IMR-90 (cell line): ENCODE measurements at regions not wholly inside any gene's neighbourhood (a gene's known extent, or its start where the extent isn't known, plus 50 kb on each side); places are given as distances from the start of the nearest gene placed in this dataset.

ENCODE experiments used
- ATAC-seq: fragments of 200-7000 bp; cut with Tn5 transposase; 2 replicates; pipeline ENCODE4 v1.9.1; 2020; ENCODE audit warnings: low read depth, mild to moderate bottlenecking, moderate library complexity
- BruUV-seq: library from RNA; stranded (reverse); fragments of 400-500 nt; replicated peaks from 2 replicates; lab custom pipeline; 2021; lab: Mats Ljungman, UMichigan
- CTCF ChIA-PET: fragments of 300-600 bp; formaldehyde crosslinking; extraction: SDS; loops from one replicate; lab custom pipeline; 2021; ENCODE audit warnings: antibody characterized with exemption; lab: Yijun Ruan, JAX
- POLR2A ChIA-PET: fragments of 300-600 bp; sonication (Branson Sonifier 250); formaldehyde crosslinking; loops from one replicate; lab custom pipeline; 2022; ENCODE audit warnings: antibody characterized with exemption; ENCODE audit not compliant: unreplicated experiment; lab: Charles Lee
- DNase-seq: peaks from one replicate; pipeline ENCODE4 v3.0.0; 2013
- H2AFZ ChIP-seq: replicated peaks from 2 replicates; pipeline ENCODE3; 2013; ENCODE audit warnings: low read length, mild to moderate bottlenecking; ENCODE audit not compliant: poor library complexity
- H2AK5ac ChIP-seq: 2 replicates; pipeline ENCODE4 v1.6.1; 2013; ENCODE audit warnings: low read depth, low read length, inconsistent platforms
- H2AK9ac ChIP-seq: replicated peaks from 2 replicates; pipeline ENCODE3; 2013; ENCODE audit warnings: mild to moderate bottlenecking, low read depth, low read length, moderate library complexity; ENCODE audit not compliant: poor library complexity
- H2BK120ac ChIP-seq: 2 replicates; pipeline ENCODE4 v1.6.1; 2013; ENCODE audit warnings: low read depth, low read length, inconsistent platforms
- H2BK15ac ChIP-seq: 3 replicates; pipeline ENCODE4 v1.6.1; 2013; ENCODE audit warnings: low read depth, low read length, inconsistent platforms
- H2BK20ac ChIP-seq: 2 replicates; pipeline ENCODE4 v1.6.1; 2013; ENCODE audit warnings: low read depth, mild to moderate bottlenecking, inconsistent platforms, low read length, moderate library complexity
- H2BK5ac ChIP-seq: 2 replicates; pipeline ENCODE4 v1.6.1; 2013; ENCODE audit warnings: mild to moderate bottlenecking, low read depth, low read length, inconsistent platforms; ENCODE audit not compliant: poor library complexity, severe bottlenecking
- H3K14ac ChIP-seq: replicated peaks from 2 replicates; pipeline ENCODE4 v1.6.1; 2013; ENCODE audit warnings: low read depth, low read length, inconsistent platforms
- H3K18ac ChIP-seq: 2 replicates; pipeline ENCODE4 v1.6.1; 2013; ENCODE audit warnings: low read depth, low read length, control low read depth
- H3K23ac ChIP-seq: 2 replicates; pipeline ENCODE4 v1.6.1; 2013; ENCODE audit warnings: low read depth, low read length, inconsistent platforms
- H3K27ac ChIP-seq: 2 replicates; pipeline ENCODE4 v1.5.1; 2013; ENCODE audit warnings: mild to moderate bottlenecking, control low read depth, low read length; ENCODE audit not compliant: insufficient read depth
- H3K27me3 ChIP-seq: 2 replicates; pipeline ENCODE4 v1.6.1; 2013; ENCODE audit warnings: low read length; ENCODE audit not compliant: control insufficient read depth, insufficient read depth
- H3K36me3 ChIP-seq: 2 replicates; pipeline ENCODE4 v1.6.1; 2013; ENCODE audit warnings: low read length, mixed read lengths; ENCODE audit not compliant: control insufficient read depth, insufficient read depth
- H3K4ac ChIP-seq: 2 replicates; pipeline ENCODE4 v1.6.1; 2013; ENCODE audit warnings: low read depth, low read length, inconsistent platforms
- H3K4me1 ChIP-seq: 2 replicates; pipeline ENCODE4 v1.6.1; 2013; ENCODE audit warnings: low read length, mixed read lengths; ENCODE audit not compliant: control insufficient read depth, insufficient read depth
- H3K4me2 ChIP-seq: 2 replicates; pipeline ENCODE4 v1.6.1; 2013; ENCODE audit warnings: low read depth, mild to moderate bottlenecking, control low read depth, low read length, moderate library complexity
- H3K4me3 ChIP-seq: 2 replicates; pipeline ENCODE4 v1.5.1; 2013; ENCODE audit warnings: low read depth, mild to moderate bottlenecking, control low read depth, low read length, moderate library complexity; ENCODE audit not compliant: insufficient read depth
- H3K56ac ChIP-seq: 2 replicates; pipeline ENCODE4 v1.6.1; 2013; ENCODE audit warnings: low read length, inconsistent platforms; ENCODE audit not compliant: insufficient read depth; ENCODE audit errors: extremely low read depth
- H3K79me1 ChIP-seq, 2 experiments: 2 replicates each; pipeline ENCODE4 v1.6.1; 2013; ENCODE audit warnings: low read length in 2 of 2, inconsistent platforms in 1 of 2, low read depth in 1 of 2
- H3K9ac ChIP-seq: 2 replicates; pipeline ENCODE4 v1.6.1; 2013; ENCODE audit warnings: low read depth, low read length, control low read depth
- H3K9me1 ChIP-seq: 2 replicates; pipeline ENCODE4 v1.6.1; 2013; ENCODE audit warnings: low read length, inconsistent platforms; ENCODE audit not compliant: insufficient read depth
- H3K9me3 ChIP-seq: 2 replicates; pipeline ENCODE4 v1.6.1; 2013; ENCODE audit warnings: low read length; ENCODE audit not compliant: control insufficient read depth, insufficient read depth
- H4K20me1 ChIP-seq: 2 replicates; pipeline ENCODE4 v1.6.1; 2013; ENCODE audit warnings: low read length, inconsistent platforms; ENCODE audit not compliant: insufficient read depth
- H4K5ac ChIP-seq: 2 replicates; pipeline ENCODE4 v1.6.1; 2013; ENCODE audit warnings: mild to moderate bottlenecking, low read depth, low read length, control low read depth
- H4K8ac ChIP-seq, 2 experiments: 2 replicates each; pipeline ENCODE4 v1.6.1; 2013; ENCODE audit warnings: low read depth in 2 of 2, low read length in 2 of 2, control low read depth in 1 of 2, inconsistent platforms in 1 of 2
- H4K91ac ChIP-seq: 2 replicates; pipeline ENCODE4 v1.6.1; 2013; ENCODE audit warnings: low read depth, low read length, inconsistent platforms; ENCODE audit not compliant: insufficient read depth
- RCOR1 ChIP-seq: IDR thresholded peaks from 2 replicates; pipeline ENCODE4 v1.6.1; 2012; ENCODE audit warnings: mild to moderate bottlenecking, low read length, improper control_type of control experiment; ENCODE audit not compliant: insufficient replicate concordance
- SMC3 ChIP-seq: fragments of 150-350 bp; IDR thresholded peaks from 2 replicates; pipeline ENCODE4 v1.6.1; 2016; ENCODE audit warnings: low read depth, mild to moderate bottlenecking, antibody characterized with exemption, low read length, moderate library complexity
- WGBS, 2 experiments: methylation state at CpG; one replicate each; pipeline versions ENCODE4 v1.1.5 to v1.1.7; 2013; ENCODE audit warnings: missing lambda C conversion rate in 2 of 2; ENCODE audit not compliant: insufficient read length in 1 of 2; ENCODE audit errors: extremely low coverage in 2 of 2; 5-methylcytosine and 5-hydroxymethylcytosine counted together
- dilution Hi-C: fragments of 300-500 bp; cut with HindIII; formaldehyde crosslinking; loops from one replicate; pipeline ENCODE4 v1.14.3; 2018; ENCODE audit warnings: low sequenced_read_pairs; ENCODE audit not compliant: unreplicated experiment
- in situ Hi-C: fragments of 300-500 bp; cut with MboI; formaldehyde crosslinking; loops from 3 replicates; pipeline ENCODE4 v1.14.3; 2019; ENCODE audit warnings: low sequenced_read_pairs, inconsistent platforms, mixed read lengths
- intact Hi-C: fragments of 100-400 bp; cut with micrococcal nuclease; formaldehyde crosslinking; loops from 2 replicates; pipeline ENCODE4 v1.10.0; 2022

DNA sequence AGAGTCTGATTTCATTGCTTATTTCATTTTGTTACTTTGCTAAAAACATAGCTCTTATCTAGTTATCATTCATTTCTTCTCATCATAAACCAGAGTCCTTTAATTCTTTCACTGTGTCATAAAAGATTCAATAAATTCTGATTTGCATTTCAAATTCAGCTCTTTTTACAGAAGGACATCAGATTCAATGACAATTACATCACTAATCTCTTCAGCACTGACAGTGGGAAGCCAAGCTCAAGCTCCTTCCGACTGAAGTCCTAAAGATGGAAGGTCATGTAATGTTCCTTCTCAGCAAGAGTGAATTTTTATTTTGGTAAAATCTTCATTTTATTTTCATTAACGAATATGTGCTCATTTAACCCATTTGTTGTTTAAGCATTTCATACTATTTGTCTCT is 530.7 kb upstream of the ADGRL2 start:
- BruUV-seq, result no TSS peak
- Histone ChIP-seq H2AFZ (no peak overlapping the region), H4K8ac (no peak overlapping the region), H3K9ac (no peak overlapping the region), H2BK120ac (no peak overlapping the region), H3K56ac (no peak overlapping the region), H4K20me1 (no peaks in the 10 kb centered on the region), H2AK5ac (no peak overlapping the region), H3K9me3 (no peaks in the 10 kb centered on the region), H2BK5ac (no peak overlapping the region), H3K4me1 (no peaks in the 10 kb centered on the region), H3K9me1 (no peaks in the 10 kb centered on the region), H4K91ac (no peak overlapping the region), H3K4ac (no peak overlapping the region), H3K4me2 (no peak overlapping the region), H3K27me3 (no peaks in the 10 kb centered on the region), H3K79me1 (no peaks in the 10 kb centered on the region), H3K36me3 (no peaks in the 10 kb centered on the region), H2BK15ac (no peak overlapping the region), H2AK9ac (no peak overlapping the region), H4K5ac (no peak overlapping the region), H3K18ac (no peak overlapping the region), H3K23ac (no peak overlapping the region), H3K14ac (no peak overlapping the region), H2BK20ac (no peak overlapping the region), H3K4me3 (no peak overlapping the region), H3K27ac (no peak overlapping the region)
- TF ChIP-seq RCOR1 (no peak), SMC3 (no peak)
- CTCF ChIA-PET, result no interaction called here
- DNase-seq (no peak), ATAC-seq (no peak)
- POLR2A ChIA-PET, result no interaction called here
- intact Hi-C loops, result loop anchor here (10.0 kb wide), 1 partner anchor 65 kb away; no protein-coding TSS in a partner anchor
- dilution Hi-C loops, result no loop called here
- in situ Hi-C loops, result no loop called here
- no CpG with 5 or more reads among the region's 2 CpGs for WGBS, 2 experiments
